Panc1 (cell line): ENCODE measurements at regions not wholly inside any gene's neighbourhood (a gene's known extent, or its start where the extent isn't known, plus 50 kb on each side); places are given as distances from the start of the nearest gene placed in this dataset.

Experiments
- CTCF ChIP-seq: fragments of 450-650 bp; IDR thresholded peaks from 2 replicates; pipeline ENCODE4 v1.5.1; 2017; ENCODE audit warnings: mild to moderate bottlenecking
- POLR2AphosphoS5 ChIP-seq: IDR thresholded peaks from 2 replicates; pipeline ENCODE4 v1.6.1; 2012; ENCODE audit warnings: mild to moderate bottlenecking, low read depth, low read length, moderate library complexity

- TF ChIP-seq CTCF (no peak), POLR2AphosphoS5 (no peak)
These were observed 103.1 kb downstream of the SLC16A1 start for GRCh38 chr1:112852934-112853333.
